Activated T-helper 1 cell treated with anti-CD3 and anti-CD28 coated beads, Interleukin-12 subunit alpha, Interleukin-12 subunit beta, Interleukin-2, Interleukin-4 antibody, amounts not matched to agents 30 ng/mL and 10 ng/mL and 1 ng/mL, durations not matched to agents 14 hours and 24 hours and 36 hours (primary cell): ENCODE measurements at regions not wholly inside any gene's neighbourhood (a gene's known extent, or its start where the extent isn't known, plus 50 kb on each side); places are given as distances from the start of the nearest gene placed in this dataset.

Experiments used
- DNase-seq: peaks from one replicate; pipeline ENCODE4 v3.0.0; 2021; ENCODE audit warnings: low spot score
- H3K27ac Mint-ChIP-seq: one replicate; pipeline ENCODE4 v1.8.0; 2021; ENCODE audit warnings: mild to moderate bottlenecking, mixed read lengths
- H3K27me3 Mint-ChIP-seq: one replicate; pipeline ENCODE4 v1.8.0; 2022; ENCODE audit warnings: mild to moderate bottlenecking, moderate library complexity, mixed read lengths; ENCODE audit not compliant: insufficient read depth
- H3K36me3 Mint-ChIP-seq: one replicate; pipeline ENCODE4 v1.8.0; 2021; ENCODE audit warnings: low read depth, mixed read lengths
- H3K4me1 Mint-ChIP-seq: one replicate; pipeline ENCODE4 v1.8.0; 2021; ENCODE audit warnings: low read depth, mixed read lengths
- H3K4me3 Mint-ChIP-seq: one replicate; pipeline ENCODE4 v1.8.0; 2021; ENCODE audit warnings: mild to moderate bottlenecking, moderate library complexity, mixed read lengths
- H3K9me3 Mint-ChIP-seq: one replicate; pipeline ENCODE4 v1.8.0; 2021; ENCODE audit warnings: mixed read lengths
- intact Hi-C: fragments of 100-400 bp; cut with micrococcal nuclease; formaldehyde crosslinking; loops from one replicate; pipeline ENCODE4 v1.15.1; 2024

GRCh38 chr13:72505376-72505775 is 222.1 kb downstream of the MZT1 start:
- no peak for DNase-seq
- H3K36me3 Mint-ChIP-seq: no peaks in the 10 kb centered on the region
- no peaks in the 10 kb centered on the region for H3K27me3 Mint-ChIP-seq
- no peak overlapping the region for H3K27ac Mint-ChIP-seq
- H3K4me3 Mint-ChIP-seq: no peak overlapping the region
- no peaks in the 10 kb centered on the region for H3K9me3 Mint-ChIP-seq
- no peaks in the 10 kb centered on the region for H3K4me1 Mint-ChIP-seq
- intact Hi-C loops: no loop called here

- H3K27me3 Mint-ChIP-seq: no peaks in the 10 kb centered on the region
- H3K9me3 Mint-ChIP-seq: no peaks in the 10 kb centered on the region
- H3K36me3 Mint-ChIP-seq: no peaks in the 10 kb centered on the region
- intact Hi-C loops: no loop called here
- no peak for DNase-seq
- no peak overlapping the region for H3K4me3 Mint-ChIP-seq
- no peak overlapping the region for H3K27ac Mint-ChIP-seq
- H3K4me1 Mint-ChIP-seq: no peaks in the 10 kb centered on the region
These were observed 223.1 kb downstream of the MZT1 start for GRCh38 chr13:72504131-72504841.

GRCh38 chr13:72500851-72501250 is 226.6 kb downstream of the MZT1 start:
- Mint-ChIP-seq H3K36me3 (no peaks in the 10 kb centered on the region), H3K27me3 (no peaks in the 10 kb centered on the region), H3K4me1 (no peaks in the 10 kb centered on the region), H3K27ac (no peak overlapping the region), H3K9me3 (no peaks in the 10 kb centered on the region), H3K4me3 (no peak overlapping the region)
- intact Hi-C loops: no loop called here
- no peak for DNase-seq

GRCh38 chr13:72495681-72496080 is 231.7 kb downstream of the MZT1 start:
- DNase-seq: no peak
- no peaks in the 10 kb centered on the region for H3K36me3 Mint-ChIP-seq
- H3K27me3 Mint-ChIP-seq: no peaks in the 10 kb centered on the region
- H3K27ac Mint-ChIP-seq: no peak overlapping the region
- H3K4me1 Mint-ChIP-seq: no peaks in the 10 kb centered on the region
- H3K9me3 Mint-ChIP-seq: no peaks in the 10 kb centered on the region
- H3K4me3 Mint-ChIP-seq: no peak overlapping the region
- intact Hi-C loops: no loop called here

GRCh38 chr13:72489751-72490150 is 237.7 kb downstream of the MZT1 start:
- H3K4me1 Mint-ChIP-seq: no peaks in the 10 kb centered on the region
- intact Hi-C loops: no loop called here
- no peaks in the 10 kb centered on the region for H3K36me3 Mint-ChIP-seq
- H3K9me3 Mint-ChIP-seq: no peaks in the 10 kb centered on the region
- H3K27me3 Mint-ChIP-seq: no peaks in the 10 kb centered on the region
- H3K4me3 Mint-ChIP-seq: no peak overlapping the region
- DNase-seq: no peak
- H3K27ac Mint-ChIP-seq: no peak overlapping the region

- H3K27me3 Mint-ChIP-seq: no peaks in the 10 kb centered on the region
- no peak overlapping the region for H3K4me3 Mint-ChIP-seq
These were observed 254.1 kb downstream of the MZT1 start for GRCh38 chr13:72473321-72473720.

GRCh38 chr13:72469906-72470305 is 257.5 kb downstream of the MZT1 start:
- no peak overlapping the region for H3K4me3 Mint-ChIP-seq
- H3K36me3 Mint-ChIP-seq: no peaks in the 10 kb centered on the region
- no peaks in the 10 kb centered on the region for H3K27me3 Mint-ChIP-seq
- intact Hi-C loops: no loop called here
- H3K4me1 Mint-ChIP-seq: no peaks in the 10 kb centered on the region
- H3K27ac Mint-ChIP-seq: no peak overlapping the region
- DNase-seq: no peak
- H3K9me3 Mint-ChIP-seq: no peaks in the 10 kb centered on the region

More at GRCh38 chr13:72473321-72473720, 254.1 kb downstream of the MZT1 start:
- Mint-ChIP-seq H3K9me3 (no peaks in the 10 kb centered on the region), H3K27ac (no peak overlapping the region), H3K36me3 (no peaks in the 10 kb centered on the region), H3K4me1 (no peaks in the 10 kb centered on the region)
- intact Hi-C loops: no loop called here
- DNase-seq: no peak

- Mint-ChIP-seq H3K36me3 (no peaks in the 10 kb centered on the region), H3K9me3 (no peaks in the 10 kb centered on the region), H3K27me3 (no peaks in the 10 kb centered on the region), H3K4me3 (no peak overlapping the region), H3K4me1 (no peaks in the 10 kb centered on the region), H3K27ac (no peak overlapping the region)
- DNase-seq: no peak
- intact Hi-C loops: no loop called here
These were observed 263.9 kb downstream of the MZT1 start for GRCh38 chr13:72463561-72463960.

GRCh38 chr13:72462726-72463125 is 264.7 kb downstream of the MZT1 start:
- intact Hi-C loops: no loop called here

GRCh38 chr13:72462166-72462565 is 265.3 kb downstream of the MZT1 start:
- intact Hi-C loops: no loop called here
- DNase-seq: no peak
- H3K36me3 Mint-ChIP-seq: no peaks in the 10 kb centered on the region
- H3K4me3 Mint-ChIP-seq: no peak overlapping the region
- H3K9me3 Mint-ChIP-seq: no peaks in the 10 kb centered on the region
- no peaks in the 10 kb centered on the region for H3K4me1 Mint-ChIP-seq
- H3K27me3 Mint-ChIP-seq: no peaks in the 10 kb centered on the region
- no peak overlapping the region for H3K27ac Mint-ChIP-seq

More at GRCh38 chr13:72462726-72463125, 264.7 kb downstream of the MZT1 start:
- no peaks in the 10 kb centered on the region for H3K4me1 Mint-ChIP-seq
- DNase-seq: no peak
- no peaks in the 10 kb centered on the region for H3K9me3 Mint-ChIP-seq
- no peaks in the 10 kb centered on the region for H3K36me3 Mint-ChIP-seq
- H3K27me3 Mint-ChIP-seq: no peaks in the 10 kb centered on the region
- H3K4me3 Mint-ChIP-seq: no peak overlapping the region
- H3K27ac Mint-ChIP-seq: no peak overlapping the region

GRCh38 chr13:72458701-72459100 is 268.7 kb downstream of the MZT1 start:
- no peaks in the 10 kb centered on the region for H3K36me3 Mint-ChIP-seq
- DNase-seq: no peak
- no peaks in the 10 kb centered on the region for H3K9me3 Mint-ChIP-seq
- intact Hi-C loops: no loop called here
- H3K4me3 Mint-ChIP-seq: no peak overlapping the region
- H3K4me1 Mint-ChIP-seq: no peaks in the 10 kb centered on the region
- no peaks in the 10 kb centered on the region for H3K27me3 Mint-ChIP-seq
- H3K27ac Mint-ChIP-seq: no peak overlapping the region

GRCh38 chr13:72457151-72457550 is 270.3 kb downstream of the MZT1 start:
- DNase-seq: no peak
- Mint-ChIP-seq H3K27ac (no peak overlapping the region), H3K36me3 (no peaks in the 10 kb centered on the region), H3K9me3 (no peaks in the 10 kb centered on the region), H3K4me1 (no peaks in the 10 kb centered on the region), H3K27me3 (no peaks in the 10 kb centered on the region), H3K4me3 (no peak overlapping the region)
- intact Hi-C loops: no loop called here

- no peak overlapping the region for H3K27ac Mint-ChIP-seq
- H3K36me3 Mint-ChIP-seq: no peaks in the 10 kb centered on the region
- H3K9me3 Mint-ChIP-seq: no peaks in the 10 kb centered on the region
- no peak for DNase-seq
- no peaks in the 10 kb centered on the region for H3K4me1 Mint-ChIP-seq
- H3K27me3 Mint-ChIP-seq: no peaks in the 10 kb centered on the region
- H3K4me3 Mint-ChIP-seq: no peak overlapping the region
- intact Hi-C loops: no loop called here
These were observed 270.9 kb downstream of the MZT1 start for GRCh38 chr13:72456486-72456885.

GRCh38 chr13:72453161-72453560 is 274.3 kb downstream of the MZT1 start:
- H3K36me3 Mint-ChIP-seq: no peaks in the 10 kb centered on the region
- no peak overlapping the region for H3K4me3 Mint-ChIP-seq
- no peaks in the 10 kb centered on the region for H3K27me3 Mint-ChIP-seq
- no peaks in the 10 kb centered on the region for H3K4me1 Mint-ChIP-seq
- intact Hi-C loops: no loop called here
- peaks cover 8% of the 10 kb centered on the region for H3K9me3 Mint-ChIP-seq
- no peak overlapping the region for H3K27ac Mint-ChIP-seq
- DNase-seq: no peak
